GM18517 (cell line): ENCODE measurements at regions not wholly inside any gene's neighbourhood (a gene's known extent, or its start where the extent isn't known, plus 50 kb on each side); places are given as distances from the start of the nearest gene placed in this dataset.

Experiments used
- ATAC-seq: cut with Tn5 transposase; IDR thresholded peaks from one replicate; pipeline ENCODE4 v1.9.1; 2021; ENCODE audit warnings: mild to moderate bottlenecking, moderate library complexity; ENCODE audit not compliant: unreplicated experiment

- no peak for ATAC-seq
Observed at GRCh38 chr1:87508247-87508787, 179.6 kb downstream of the LMO4 start.

GRCh38 chr1:87510540-87510939, 181.9 kb downstream of the LMO4 start:
- ATAC-seq = no peak

DNA sequence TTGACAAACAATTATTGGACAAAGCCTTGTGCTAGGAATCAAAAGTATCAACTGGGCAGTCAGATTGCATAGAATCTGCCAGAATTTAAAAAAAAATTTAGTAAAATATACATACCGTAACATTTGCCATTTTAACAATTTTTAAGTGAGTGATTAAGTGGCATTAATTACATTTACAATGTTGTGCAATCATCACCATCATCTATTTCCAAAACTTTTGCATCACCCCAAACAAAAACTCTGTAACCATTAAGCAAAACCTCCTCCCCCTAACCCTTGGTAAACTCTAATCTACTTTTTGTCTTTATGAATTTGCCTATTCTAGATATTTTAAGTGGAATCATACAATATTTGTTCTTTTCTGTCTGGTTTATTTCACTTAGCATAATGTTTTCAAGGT, 182.8 kb downstream of the LMO4 start:
- no peak for ATAC-seq

- no peak for ATAC-seq
Observed at GRCh38 chr1:87512431-87512830, 183.8 kb downstream of the LMO4 start.

GRCh38 chr1:87513255-87513654, 184.6 kb downstream of the LMO4 start:
- no peak for ATAC-seq

DNA sequence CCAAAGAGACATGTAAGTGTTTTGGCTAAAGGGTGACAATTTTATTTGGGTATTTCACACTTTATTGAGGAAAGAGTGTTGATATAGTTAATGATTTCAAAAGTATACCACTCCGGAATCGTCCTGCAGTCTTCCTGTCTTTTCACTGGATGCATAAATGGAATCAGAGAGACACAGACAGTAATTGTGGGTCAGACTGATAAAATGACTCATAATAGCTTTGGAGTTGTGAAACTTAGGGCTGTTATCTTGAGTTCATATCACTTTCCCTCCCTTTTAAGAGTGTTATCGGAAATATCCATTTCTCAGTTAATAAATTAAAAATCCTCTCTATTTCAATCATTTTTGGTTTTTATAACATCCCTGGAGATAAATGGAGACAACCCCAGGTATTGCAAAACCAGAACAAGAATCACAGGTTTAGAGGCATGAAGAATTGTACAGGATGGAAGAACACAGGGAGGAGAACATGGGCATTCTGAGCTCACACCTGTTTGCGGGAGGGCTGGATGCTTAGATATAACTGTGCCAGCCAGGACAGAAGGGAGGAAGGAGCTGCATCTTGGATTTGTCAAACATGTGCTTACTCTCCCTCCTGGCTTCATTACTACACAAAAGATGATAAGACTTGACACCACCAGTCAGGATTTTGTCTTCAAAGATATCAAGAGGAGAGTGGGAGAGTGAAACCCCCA, 185.4 kb downstream of the LMO4 start:
- ATAC-seq = no peak

DNA sequence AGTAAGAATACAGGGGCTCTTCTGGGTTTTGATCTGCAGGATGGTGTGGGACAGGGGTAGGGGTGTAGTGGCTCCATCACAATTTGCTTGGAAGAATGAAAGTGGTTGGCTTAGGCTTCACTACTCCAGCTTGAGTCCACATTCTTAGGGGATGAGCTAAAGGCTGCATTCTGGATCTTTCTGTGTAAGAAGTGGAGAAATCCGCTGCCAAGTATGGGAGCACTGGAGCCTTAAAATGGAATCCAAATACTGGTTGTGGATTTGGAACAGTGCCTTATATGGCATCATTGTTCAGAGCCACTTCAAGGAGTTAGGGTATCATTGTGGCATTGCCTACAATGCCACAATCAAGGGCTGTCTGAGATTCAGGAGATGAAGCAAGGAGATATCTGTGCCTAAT, 187.1 kb downstream of the LMO4 start:
- ATAC-seq = no peak

- no peak for ATAC-seq
Observed at GRCh38 chr1:87518794-87519193, 190.1 kb downstream of the LMO4 start.

GRCh38 chr1:87521452-87521851, 192.8 kb downstream of the LMO4 start:
- no peak for ATAC-seq

- ATAC-seq = no peak
Observed at GRCh38 chr1:87523466-87523865, 194.8 kb downstream of the LMO4 start.

- no peak for ATAC-seq
Observed at GRCh38 chr1:87524021-87524754, 195.5 kb downstream of the LMO4 start.

DNA sequence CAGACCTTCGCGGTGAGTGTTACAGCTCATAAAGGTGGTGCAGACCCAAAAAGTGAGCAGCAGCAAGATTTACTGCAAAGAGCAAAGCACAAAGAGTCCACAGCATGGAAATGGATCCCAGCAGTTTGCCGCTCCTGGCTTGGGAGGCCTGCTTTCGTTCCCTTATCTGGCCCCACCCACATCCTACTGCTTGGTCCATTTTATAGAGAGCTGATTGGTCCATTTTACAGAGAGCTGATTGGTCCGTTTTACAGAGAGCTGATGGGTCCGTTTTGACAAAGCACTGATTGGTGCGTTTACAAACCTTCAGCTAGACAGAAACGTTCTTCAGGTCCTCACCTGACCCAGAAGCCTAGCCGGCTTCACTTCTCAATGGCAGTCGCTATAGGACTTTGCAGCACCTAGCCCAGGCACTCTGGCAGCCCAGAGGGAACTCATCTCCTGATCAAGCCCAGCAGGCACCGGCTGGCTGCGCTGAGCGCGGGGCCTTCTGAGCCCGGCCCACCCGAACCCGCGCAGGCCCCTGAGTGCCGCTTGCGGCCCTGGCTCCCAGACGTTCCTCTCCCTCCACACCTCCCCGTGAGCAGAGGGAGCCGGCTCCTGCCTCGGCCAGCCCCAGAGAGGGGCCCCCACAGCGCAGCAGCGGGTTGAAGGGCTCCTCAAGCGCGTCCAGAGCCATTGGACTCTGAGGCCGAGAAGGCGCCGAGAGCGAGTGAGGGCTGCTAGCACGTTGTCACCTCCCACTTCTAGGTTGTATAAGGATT, 200.3 kb downstream of the LMO4 start:
- no peak for ATAC-seq

- no peak for ATAC-seq
Observed at GRCh38 chr1:87530042-87530807, 201.5 kb downstream of the LMO4 start.

DNA sequence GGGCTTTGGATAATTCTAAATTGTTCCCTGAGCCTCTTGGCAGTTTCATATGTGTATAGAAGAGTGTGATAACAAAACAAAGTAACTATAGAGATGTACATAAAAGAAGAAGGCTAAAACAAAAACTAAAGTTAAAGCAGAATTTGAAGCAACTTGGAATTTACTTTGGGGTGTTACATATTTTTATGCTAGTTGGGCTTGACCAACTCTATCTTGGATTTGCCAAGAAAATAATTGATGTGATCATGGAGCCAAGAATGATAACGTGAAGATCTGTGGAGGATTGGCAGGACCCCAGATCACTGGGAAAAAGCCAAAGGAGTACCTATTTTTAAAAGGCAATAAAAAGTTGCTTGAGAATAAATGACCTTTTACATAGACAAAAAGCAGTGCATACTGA, 206.9 kb downstream of the LMO4 start:
- no peak for ATAC-seq

DNA sequence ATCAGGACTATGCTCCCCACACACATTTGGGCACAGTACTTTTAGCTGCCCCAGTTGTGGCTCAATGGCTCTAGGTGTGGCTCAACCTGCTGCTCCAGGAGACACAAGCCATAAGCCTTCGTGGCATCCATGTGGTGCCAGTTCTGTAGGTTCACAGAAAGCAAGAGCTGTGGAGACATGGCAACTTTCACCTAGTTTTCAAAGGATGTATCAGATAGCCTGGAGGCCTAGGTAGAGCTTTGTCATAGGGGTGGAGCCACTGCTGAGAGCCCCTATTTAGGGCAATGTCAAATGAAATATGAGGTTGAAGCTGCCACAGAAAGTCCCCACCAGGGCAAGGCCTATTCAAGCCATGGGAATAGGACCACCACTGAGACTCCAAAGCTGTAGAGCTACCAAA, 210.5 kb downstream of the LMO4 start:
- ATAC-seq = no peak

DNA sequence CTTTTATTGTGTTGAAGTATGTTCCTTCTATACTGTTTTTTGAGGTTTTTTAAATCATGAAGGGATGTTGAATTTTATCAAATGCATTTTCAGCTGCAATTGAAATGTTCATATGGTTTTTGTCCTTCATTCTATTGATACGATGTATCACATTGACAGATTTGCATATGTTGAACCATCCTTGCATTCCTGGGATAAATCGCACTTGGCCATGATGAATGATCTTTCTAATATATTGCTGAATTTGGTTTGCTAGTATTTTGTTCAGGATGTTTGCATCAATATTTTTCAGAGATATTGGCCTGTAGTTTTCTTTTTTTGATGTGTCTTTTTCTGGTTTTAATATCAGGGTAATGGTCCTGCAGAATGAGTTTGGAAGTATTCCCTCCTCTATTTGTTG, 214.0 kb downstream of the LMO4 start:
- no peak for ATAC-seq

- ATAC-seq = no peak
Observed at GRCh38 chr1:87549738-87550137, 221.1 kb downstream of the LMO4 start.

DNA sequence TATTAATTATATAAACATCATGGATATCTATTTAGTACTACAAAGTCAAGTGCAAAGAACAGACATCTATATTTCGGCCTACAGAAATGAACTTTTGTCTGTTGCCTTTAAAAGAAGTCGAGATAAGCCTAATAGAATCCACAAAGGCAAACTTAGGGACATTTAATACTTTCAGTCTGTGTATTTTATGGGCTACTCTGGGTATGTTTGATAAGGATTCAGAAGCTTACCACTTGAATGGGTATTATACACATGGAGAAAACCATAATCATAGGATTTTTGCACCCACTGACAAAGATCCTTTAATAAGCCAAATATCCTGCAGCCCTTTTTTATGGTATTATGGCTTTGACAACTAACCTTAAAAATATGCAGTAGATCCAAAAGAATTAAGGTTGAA, 224.8 kb downstream of the LMO4 start:
- no peak for ATAC-seq

DNA sequence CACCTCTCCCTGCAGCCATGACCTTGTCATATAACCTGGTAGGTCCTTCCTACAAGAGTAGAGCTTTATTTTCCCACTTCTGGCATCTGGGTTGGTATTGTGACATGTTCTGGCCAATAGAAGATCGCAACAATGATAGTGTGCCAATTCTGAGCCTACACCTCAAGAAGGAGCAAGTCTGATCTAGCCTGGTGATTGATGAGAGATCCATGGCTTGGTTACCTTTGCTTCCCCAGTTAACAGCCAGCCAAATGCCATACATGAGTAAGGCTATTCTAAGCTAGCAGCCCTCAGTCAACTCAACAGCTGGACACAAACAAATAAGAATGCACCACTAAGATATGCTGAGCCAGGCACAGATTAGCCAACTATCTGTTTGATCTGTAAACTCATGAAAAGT, 226.7 kb downstream of the LMO4 start:
- no peak for ATAC-seq

DNA sequence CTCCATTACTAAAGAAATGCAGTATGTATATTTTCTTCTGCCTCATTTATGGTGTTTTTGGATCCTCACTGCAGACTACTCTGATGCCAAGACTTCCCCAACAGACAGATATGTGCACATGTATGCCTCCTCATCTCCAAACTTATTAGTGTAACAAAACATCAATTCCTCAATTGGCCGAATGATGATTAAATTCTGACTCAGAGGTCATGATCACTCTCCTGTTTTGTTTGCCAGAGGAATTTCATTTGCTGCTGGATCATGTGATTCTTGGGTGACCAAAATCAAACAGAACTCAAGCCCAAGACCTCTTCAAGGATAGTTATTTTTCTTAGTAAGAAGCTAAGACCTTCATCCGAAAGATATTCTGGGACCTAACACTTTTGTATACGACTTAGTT, 227.6 kb downstream of the LMO4 start:
- ATAC-seq = no peak

- ATAC-seq = no peak
Observed at GRCh38 chr1:87558921-87559320, 230.2 kb downstream of the LMO4 start.
